Ovary (tissue), 7 donors: ENCODE measurements at regions not wholly inside any gene's neighbourhood (a gene's known extent, or its start where the extent isn't known, plus 50 kb on each side); places are given as distances from the start of the nearest gene placed in this dataset.

ENCODE experiments used
- DNase-seq, 5 donors: peaks; one replicate each; pipeline ENCODE4 v3.0.0-alpha.2; 2019 to 2020
- H3K27ac ChIP-seq, 2 donors: fragments of 200-600 bp; one replicate each; pipeline versions ENCODE4 v1.5.1 to v1.8.0; 2019 to 2022
- H3K27me3 ChIP-seq: fragments of 200-600 bp; one replicate; pipeline ENCODE4 v1.8.0; 2022
- H3K36me3 ChIP-seq: fragments of 200-600 bp; sonication (generic); one replicate; pipeline ENCODE4 v1.5.1; 2019
- H3K4me1 ChIP-seq: one replicate; pipeline ENCODE4 v1.8.1; 2013; ENCODE audit warnings: mild to moderate bottlenecking, moderate library complexity; ENCODE audit not compliant: insufficient read depth
- H3K4me3 ChIP-seq: fragments of 200-600 bp; sonication (generic); one replicate; pipeline ENCODE4 v1.5.1; 2017
- H3K9me3 ChIP-seq, 2 donors: fragments of 200-600 bp in 1 of 2; sonication (generic) in 1 of 2; one replicate each; pipeline versions ENCODE4 v1.5.1 to v1.8.1; 2013 to 2019; ENCODE audit warnings: mild to moderate bottlenecking in 1 of 2, moderate library complexity in 1 of 2
- CTCF ChIP-seq, 3 donors: fragments of 450-650 bp in 2 of 3; fragments of 200-600 bp in 1 of 3; IDR thresholded peaks; one replicate each; pipeline versions ENCODE4 v1.5.1 to v1.8.0; 2016 to 2022; ENCODE audit warnings: antibody characterized with exemption in 3 of 3, mild to moderate bottlenecking in 1 of 3
- EP300 ChIP-seq: sonication (generic); formaldehyde crosslinking; IDR thresholded peaks from one replicate; pipeline ENCODE4 v1.6.1; 2017; ENCODE audit warnings: antibody characterized with exemption
- POLR2A ChIP-seq: fragments of 450-650 bp; IDR thresholded peaks from one replicate; pipeline ENCODE4 v1.6.1; 2017; ENCODE audit warnings: antibody characterized with exemption, mild to moderate bottlenecking, moderate library complexity
- WGBS, 3 donors: extraction: QIAGEN DNeasy Blood & Tissue Kit in 1 of 3; methylation state at CpG; one replicate each; pipeline versions ENCODE4 v1.1.5 to v1.1.7; 2013 to 2017; 5-methylcytosine and 5-hydroxymethylcytosine counted together
- intact Hi-C, 4 donors: fragments of 100-400 bp; cut with DNase I; formaldehyde crosslinking; loops; one replicate each; pipeline versions ENCODE4 v1.11.0 to v1.15.1; 2022 to 2023
- donor health status: DM: no; HTN: no; CAD: no; lungs with moderate emphysema.
- donor health status: DM: no; HTN: no; CAD: no.
- donor health status: Bipolar disorder and iron deficiency.
- donor health status: DM: no; HTN: no; CAD: no.
- donor health status: DM: yes; HTN: yes; CAD: no.

- Histone ChIP-seq H3K4me1 (no peaks in the 10 kb centered on the region), H3K27ac (no peak overlapping the region), H3K27me3 (no peaks in the 10 kb centered on the region), H3K4me3 (no peak overlapping the region), H3K36me3 (no peaks in the 10 kb centered on the region), H3K9me3 (peaks cover 0 to under 1% of the 10 kb centered on the region in 2 donors)
- intact Hi-C loops: no loop called here
- no peak for DNase-seq
- no peak for TF ChIP-seq CTCF (IDR thresholded peaks at IDR 0.05)
- TF ChIP-seq EP300: no peak
- no peak for TF ChIP-seq POLR2A
- 94 to 100% (median 100%) methylated on average over 1 of the region's 1 CpG for WGBS, 3 donors
These were observed 72.5 kb upstream of the ATP2B1 start for GRCh38 chr12:89781156-89781555.

GRCh38 chr12:89779090-89779489 lies 70.5 kb upstream of the ATP2B1 start:
- DNase-seq: no peak
- Histone ChIP-seq H3K4me1 (no peaks in the 10 kb centered on the region), H3K27ac (no peak overlapping the region), H3K9me3 (no peaks in the 10 kb centered on the region), H3K36me3 (no peaks in the 10 kb centered on the region), H3K27me3 (no peaks in the 10 kb centered on the region), H3K4me3 (no peak overlapping the region)
- intact Hi-C loops: no loop called here
- WGBS, 3 donors: 93 to 100% (median 97%) methylated on average over 1 of the region's 1 CpG
- TF ChIP-seq CTCF (IDR thresholded peaks at IDR 0.05) (no peak), POLR2A (no peak), EP300 (no peak)

GRCh38 chr12:89777733-89778379 lies 69.2 kb upstream of the ATP2B1 start:
- Histone ChIP-seq H3K27ac (no peak overlapping the region), H3K36me3 (no peaks in the 10 kb centered on the region), H3K4me1 (no peaks in the 10 kb centered on the region), H3K27me3 (no peaks in the 10 kb centered on the region), H3K4me3 (no peak overlapping the region), H3K9me3 (no peaks in the 10 kb centered on the region)
- no peak for DNase-seq
- 59 to 62% (median 60%) methylated on average over 2 of the region's 2 CpGs for WGBS, 3 donors
- no peak for TF ChIP-seq EP300
- TF ChIP-seq CTCF (IDR thresholded peaks at IDR 0.05): no peak
- no peak for TF ChIP-seq POLR2A
- intact Hi-C loops: no loop called here

- no peak for DNase-seq
- 33 to 43% (median 39%) methylated on average over 3 of the region's 3 CpGs for WGBS, 3 donors
These were observed 67.3 kb upstream of the ATP2B1 start for GRCh38 chr12:89775986-89776365.

More at GRCh38 chr12:89775986-89776365, 67.3 kb upstream of the ATP2B1 start:
- Histone ChIP-seq H3K4me1 (no peaks in the 10 kb centered on the region), H3K9me3 (no peaks in the 10 kb centered on the region), H3K27me3 (no peaks in the 10 kb centered on the region), H3K4me3 (no peak overlapping the region), H3K36me3 (no peaks in the 10 kb centered on the region), H3K27ac (no peak overlapping the region)
- intact Hi-C loops: no loop called here
- TF ChIP-seq EP300 (no peak), CTCF (IDR thresholded peaks at IDR 0.05) (no peak), POLR2A (no peak)
